Lower leg skin (tissue), 3 donors: ENCODE measurements at regions not wholly inside any gene's neighbourhood (a gene's known extent, or its start where the extent isn't known, plus 50 kb on each side); places are given as distances from the start of the nearest gene placed in this dataset.

ENCODE experiments used
- CTCF ChIP-seq, 3 donors: fragments of 450-650 bp; IDR thresholded peaks; one replicate each; pipeline ENCODE4 v1.5.1; 2016; ENCODE audit warnings: antibody characterized with exemption in 3 of 3, mild to moderate bottlenecking in 3 of 3, moderate library complexity in 2 of 3
- POLR2A ChIP-seq, 2 donors: fragments of 450-650 bp; IDR thresholded peaks; one replicate each; pipeline ENCODE4 v1.6.1; 2016 to 2017; ENCODE audit warnings: antibody characterized with exemption in 2 of 2, mild to moderate bottlenecking in 1 of 2, moderate library complexity in 1 of 2

- no peak for TF ChIP-seq CTCF (IDR thresholded peaks at IDR 0.05)
- TF ChIP-seq POLR2A (IDR thresholded peaks at IDR 0.05) = no peak
Observed at GRCh38 chr14:106269029-106269428, 742.6 kb downstream of the TMEM121 start.
